HG02571 (cell line): ENCODE measurements at regions not wholly inside any gene's neighbourhood (a gene's known extent, or its start where the extent isn't known, plus 50 kb on each side); places are given as distances from the start of the nearest gene placed in this dataset.
A peak's percentile ranks its signal among the peaks of the same experiment; 100 is the strongest.

Source experiments
- ATAC-seq: cut with Tn5 transposase; IDR thresholded peaks from one replicate; pipeline ENCODE4 v1.9.1; 2021; ENCODE audit warnings: mild to moderate bottlenecking, moderate library complexity; ENCODE audit not compliant: unreplicated experiment

GRCh38 chr2:75287624-75288316 is 88.5 kb upstream of the TACR1 start:
- ATAC-seq: peak; percentile 69

GRCh38 chr2:75284345-75284744 is 85.0 kb upstream of the TACR1 start:
- no peak for ATAC-seq

- ATAC-seq: no peak
Measured at GRCh38 chr2:75278821-75279379, 79.6 kb upstream of the TACR1 start.

GRCh38 chr2:75278314-75278713 is 79.0 kb upstream of the TACR1 start:
- ATAC-seq: no peak

- ATAC-seq: no peak
Measured at GRCh38 chr2:75277111-75277510, 77.8 kb upstream of the TACR1 start.

GRCh38 chr2:75276093-75277029 is 77.0 kb upstream of the TACR1 start:
- ATAC-seq: no peak

- ATAC-seq: no peak
Measured at GRCh38 chr2:75274936-75275335, 75.6 kb upstream of the TACR1 start.

- ATAC-seq: no peak
Measured at GRCh38 chr2:75268112-75268511, 68.8 kb upstream of the TACR1 start.

GRCh38 chr2:75261923-75262322 is 62.6 kb upstream of the TACR1 start:
- ATAC-seq: no peak

- ATAC-seq: no peak
Measured at GRCh38 chr2:75260946-75261345, 61.6 kb upstream of the TACR1 start.

GRCh38 chr2:75258620-75259019 is 59.3 kb upstream of the TACR1 start:
- no peak for ATAC-seq

GRCh38 chr2:75256485-75256884 is 57.2 kb upstream of the TACR1 start:
- ATAC-seq: no peak

- ATAC-seq: no peak
Measured at GRCh38 chr2:75253526-75253925, 54.2 kb upstream of the TACR1 start.

GRCh38 chr2:75251896-75252295 is 52.6 kb upstream of the TACR1 start:
- no peak for ATAC-seq
